MM.1S (cell line): ENCODE measurements at regions not wholly inside any gene's neighbourhood (a gene's known extent, or its start where the extent isn't known, plus 50 kb on each side); places are given as distances from the start of the nearest gene placed in this dataset.

Source experiments
- EZH2 ChIP-seq: fragments of 300-600 bp; sonication (generic); optimal IDR thresholded peaks from 2 replicates; pipeline ENCODE3; 2017; ENCODE audit warnings: low read depth, mild to moderate bottlenecking, antibody characterized with exemption, low read length, mixed read lengths
- EZH2phosphoT487 ChIP-seq: fragments of 300-600 bp; sonication (generic); IDR thresholded peaks from 2 replicates; pipeline ENCODE4 v1.6.1; 2018; ENCODE audit warnings: antibody characterized with exemption, low read length
- TF ChIP-seq, protein P1 (sequence below): fragments of 300-600 bp; sonication (generic); IDR thresholded peaks from 2 replicates; pipeline ENCODE4 v1.5.1; 2016; ENCODE audit warnings: antibody characterized with exemption, low read length, mixed read lengths

DNA sequence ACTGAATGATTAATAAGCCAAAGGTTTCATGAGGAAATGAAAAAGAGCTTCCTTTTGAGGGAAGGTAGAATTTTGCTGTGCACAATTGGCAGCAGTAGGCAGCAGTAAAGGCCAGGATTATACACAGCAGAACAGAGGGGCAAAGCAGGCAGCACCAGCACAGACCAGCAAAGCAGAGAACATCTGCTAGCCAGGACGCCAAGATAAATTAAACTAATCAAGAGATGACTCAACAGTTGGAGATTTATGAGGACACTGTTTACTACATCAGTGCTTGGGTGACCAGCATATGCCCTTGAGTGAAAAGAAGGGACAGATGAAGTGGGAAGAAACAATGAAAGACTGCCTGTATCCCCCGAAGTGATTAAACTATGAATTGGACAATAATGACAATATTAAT, 871.4 kb upstream of the CDH10 start:
- TF ChIP-seq, protein P1, sequence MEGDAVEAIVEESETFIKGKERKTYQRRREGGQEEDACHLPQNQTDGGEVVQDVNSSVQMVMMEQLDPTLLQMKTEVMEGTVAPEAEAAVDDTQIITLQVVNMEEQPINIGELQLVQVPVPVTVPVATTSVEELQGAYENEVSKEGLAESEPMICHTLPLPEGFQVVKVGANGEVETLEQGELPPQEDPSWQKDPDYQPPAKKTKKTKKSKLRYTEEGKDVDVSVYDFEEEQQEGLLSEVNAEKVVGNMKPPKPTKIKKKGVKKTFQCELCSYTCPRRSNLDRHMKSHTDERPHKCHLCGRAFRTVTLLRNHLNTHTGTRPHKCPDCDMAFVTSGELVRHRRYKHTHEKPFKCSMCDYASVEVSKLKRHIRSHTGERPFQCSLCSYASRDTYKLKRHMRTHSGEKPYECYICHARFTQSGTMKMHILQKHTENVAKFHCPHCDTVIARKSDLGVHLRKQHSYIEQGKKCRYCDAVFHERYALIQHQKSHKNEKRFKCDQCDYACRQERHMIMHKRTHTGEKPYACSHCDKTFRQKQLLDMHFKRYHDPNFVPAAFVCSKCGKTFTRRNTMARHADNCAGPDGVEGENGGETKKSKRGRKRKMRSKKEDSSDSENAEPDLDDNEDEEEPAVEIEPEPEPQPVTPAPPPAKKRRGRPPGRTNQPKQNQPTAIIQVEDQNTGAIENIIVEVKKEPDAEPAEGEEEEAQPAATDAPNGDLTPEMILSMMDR = no peak
- TF ChIP-seq EZH2 (no peak), EZH2phosphoT487 (no peak)
